EH (cell line): ENCODE measurements at regions not wholly inside any gene's neighbourhood (a gene's known extent, or its start where the extent isn't known, plus 50 kb on each side); places are given as distances from the start of the nearest gene placed in this dataset.

Experiments used
- DNase-seq: peaks from one replicate; pipeline ENCODE4 v3.0.0-alpha.2; 2015; ENCODE audit warnings: low read depth

DNA sequence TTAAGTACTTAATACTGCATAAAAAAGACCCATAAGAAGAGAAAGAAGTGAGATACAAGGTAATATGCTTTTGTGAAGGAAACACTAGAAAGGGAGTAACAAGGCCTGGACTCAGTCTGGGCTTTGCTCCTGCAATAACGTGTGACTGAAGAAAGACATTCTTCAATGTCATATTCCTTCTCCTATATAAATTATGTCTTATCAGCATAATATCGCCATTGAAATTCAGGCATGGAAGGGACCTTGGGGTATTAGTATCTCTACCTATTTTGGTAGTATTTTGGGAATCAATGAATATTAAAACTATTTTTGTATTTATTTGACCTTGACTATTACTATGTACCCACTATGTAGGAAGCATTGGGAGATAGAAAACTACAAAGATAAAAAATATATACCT, 62.2 kb upstream of the GIMD1 start:
- DNase-seq: no peak

DNA sequence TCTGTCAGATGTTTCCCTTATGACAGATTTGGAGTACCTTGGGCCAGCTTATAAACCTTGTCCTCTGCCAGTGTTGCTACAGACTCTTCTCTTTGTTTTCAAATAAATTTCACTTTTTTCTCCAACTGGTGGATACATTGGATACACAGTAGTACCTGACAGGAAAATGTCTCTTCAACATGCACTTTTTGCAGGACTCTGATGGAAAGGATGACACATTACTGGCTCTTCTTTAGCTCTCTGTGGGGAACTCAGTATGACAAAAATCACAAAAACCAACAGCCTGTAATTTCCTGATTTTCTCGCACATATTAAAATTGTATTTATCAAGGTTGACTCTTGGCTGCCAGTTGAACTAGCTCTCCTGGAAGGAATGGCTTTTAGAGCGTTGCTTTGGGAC, 61.3 kb upstream of the GIMD1 start:
- no peak for DNase-seq

DNA sequence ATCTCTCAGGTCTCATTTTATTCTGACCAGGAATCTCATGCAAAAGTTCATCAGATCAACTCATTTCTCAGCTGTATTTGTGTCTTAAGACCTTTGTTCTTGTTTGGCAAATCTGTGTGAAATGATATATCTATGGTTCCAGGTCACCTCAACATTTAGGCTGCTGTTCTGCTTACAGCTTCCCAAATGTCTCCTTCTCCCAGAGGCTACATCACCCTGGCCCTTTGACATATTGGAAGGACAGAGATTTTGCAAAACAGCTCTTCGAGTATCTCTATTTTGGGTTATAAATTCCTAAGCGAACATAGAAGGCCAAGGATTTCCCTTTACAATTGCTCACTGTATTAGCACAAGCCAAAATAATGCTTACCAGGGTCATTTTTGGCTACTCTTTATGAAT, 57.5 kb upstream of the GIMD1 start:
- no peak for DNase-seq

DNA sequence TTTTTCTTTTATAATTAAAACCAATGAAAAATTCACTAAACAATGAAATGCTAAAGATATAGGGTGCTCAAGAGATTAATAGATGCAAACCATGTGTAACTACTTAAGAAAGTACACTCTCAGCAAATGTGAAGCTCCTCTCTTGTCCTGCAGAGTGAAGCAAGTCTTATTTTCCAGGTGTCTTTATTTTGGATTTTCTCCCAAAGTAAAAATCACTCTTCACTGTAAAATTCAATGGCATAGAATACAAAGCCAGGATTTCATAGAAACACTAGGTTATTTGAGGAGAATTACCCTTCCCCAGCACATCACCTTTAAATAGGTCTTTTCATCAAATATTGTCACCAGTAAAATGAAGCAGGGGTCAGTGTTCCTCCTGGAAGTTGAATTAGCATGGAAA, 57.0 kb upstream of the GIMD1 start:
- DNase-seq: no peak

DNA sequence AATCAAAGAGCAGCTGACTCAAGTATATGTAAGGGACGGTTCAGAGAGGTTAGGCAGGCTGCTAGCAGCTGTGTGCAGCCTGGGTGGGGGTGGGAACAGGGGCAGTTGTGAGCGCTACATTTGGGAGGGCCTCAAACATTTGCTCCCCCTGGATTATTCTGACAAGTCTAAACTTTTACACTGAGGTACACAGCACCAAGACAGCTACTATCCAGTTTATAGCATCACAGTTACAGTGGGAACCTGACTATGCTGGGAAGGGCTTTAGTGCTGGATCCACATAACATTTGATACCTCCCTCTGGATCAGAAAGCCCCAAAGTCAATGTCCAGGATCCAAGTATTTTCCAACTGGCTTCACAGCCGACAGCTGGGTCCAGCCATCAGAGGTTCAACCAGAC, 55.8 kb upstream of the GIMD1 start:
- DNase-seq: no peak

DNA sequence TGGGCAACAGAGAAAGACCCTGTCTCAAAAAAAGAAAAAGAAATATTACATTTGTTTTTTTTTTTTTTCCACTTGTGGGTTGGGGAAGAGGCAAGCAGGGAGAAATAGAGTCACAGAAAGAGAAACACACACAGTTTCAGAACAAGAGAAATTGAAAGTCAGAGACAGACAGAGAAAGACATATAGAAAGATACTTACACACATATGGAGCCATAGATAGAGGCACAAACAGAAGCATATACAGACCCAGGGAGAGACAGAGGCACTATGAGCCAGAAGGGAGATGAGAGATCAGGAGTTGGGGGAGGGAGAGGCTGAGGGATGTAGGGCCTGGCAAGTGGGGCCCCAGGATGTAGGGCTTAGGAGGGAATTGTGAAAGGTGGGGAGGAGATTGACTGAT, 55.2 kb upstream of the GIMD1 start:
- DNase-seq: no peak

DNA sequence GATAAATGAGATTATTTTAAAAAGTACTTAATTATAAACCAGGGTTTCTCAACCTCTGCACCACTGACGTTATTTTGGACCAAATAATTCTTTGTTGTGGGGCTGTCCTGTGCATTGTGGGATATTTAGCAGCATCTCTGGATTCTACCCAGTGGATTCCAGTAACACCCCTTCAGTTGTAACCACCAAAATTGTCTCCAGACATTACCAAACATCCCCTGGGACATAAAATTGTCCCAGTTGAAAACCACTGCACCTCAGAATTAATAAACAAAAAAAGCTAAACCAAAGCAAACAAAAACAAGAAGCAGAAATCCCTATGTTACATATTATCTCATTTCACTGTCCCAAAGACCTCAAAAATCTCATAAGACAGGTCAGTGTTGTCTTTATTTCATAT, 54.2 kb upstream of the GIMD1 start:
- no peak for DNase-seq

DNA sequence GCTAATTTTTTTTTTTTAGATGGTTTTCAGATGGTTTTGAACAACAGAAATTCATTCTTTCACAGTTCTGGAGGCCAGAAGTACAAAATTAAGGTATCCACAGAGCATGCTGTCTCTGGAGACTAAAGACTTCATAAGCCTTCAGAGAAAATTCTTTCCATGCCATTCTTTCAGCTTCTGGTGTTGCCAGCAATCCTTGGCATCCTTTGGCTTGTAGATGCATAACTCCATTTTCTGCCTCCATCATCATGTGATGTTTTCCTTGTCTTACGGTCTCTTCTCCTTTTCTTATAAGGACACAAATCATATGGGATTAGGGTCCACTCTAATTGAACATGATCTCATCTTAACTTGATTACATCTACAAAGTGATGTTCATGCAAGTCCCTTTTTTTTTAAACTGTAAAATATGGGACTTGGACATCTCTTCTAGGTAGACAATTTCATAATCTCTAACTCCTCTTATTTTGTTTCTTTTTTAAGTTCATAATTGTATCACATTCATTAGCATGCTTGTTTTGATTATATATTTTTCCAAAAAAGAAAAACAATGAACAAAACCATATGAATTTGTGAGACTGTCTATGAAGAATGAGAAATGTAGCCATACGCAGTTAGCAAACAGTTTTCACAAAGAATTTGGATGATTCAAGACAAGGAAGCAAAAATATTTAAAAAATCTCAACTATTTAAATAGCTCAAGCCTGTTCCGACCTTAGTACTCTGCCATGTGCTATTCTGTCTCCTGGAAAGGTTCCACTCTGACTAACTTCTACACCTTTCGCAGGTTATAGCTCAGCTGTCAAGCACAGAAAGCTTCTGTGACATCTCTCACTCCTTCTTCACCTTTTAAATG, 53.1 kb upstream of the GIMD1 start:
- peak; percentile 77 for DNase-seq

DNA sequence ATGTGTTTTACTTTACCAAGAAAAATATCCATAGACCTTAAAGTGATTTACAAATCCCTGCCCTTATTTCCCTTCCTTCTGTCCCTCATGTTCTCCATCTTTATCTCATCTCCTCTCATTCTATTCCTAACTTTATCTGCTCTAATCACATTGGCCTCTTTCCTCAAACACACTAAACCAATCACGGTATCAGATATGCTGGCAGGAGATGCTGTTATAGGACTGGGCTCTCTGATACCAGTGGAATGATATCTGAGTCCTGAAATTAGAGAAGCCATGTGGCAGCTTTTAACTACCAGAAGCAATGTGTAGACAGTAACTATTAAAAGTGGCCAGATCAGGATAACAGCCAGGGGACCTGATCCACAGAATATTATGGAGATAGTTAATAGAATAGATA, 49.9 kb upstream of the GIMD1 start:
- no peak for DNase-seq
